CD14-positive monocyte (primary cell): ENCODE measurements at regions not wholly inside any gene's neighbourhood (a gene's known extent, or its start where the extent isn't known, plus 50 kb on each side); places are given as distances from the start of the nearest gene placed in this dataset.

Experiments used
- DNase-seq, 3 donors: peaks; one replicate each; pipeline ENCODE4 v3.0.0-alpha.2; 2011 to 2022
- H2AFZ ChIP-seq: 2 replicates; pipeline ENCODE4 v1.6.0; 2012; ENCODE audit warnings: mild to moderate bottlenecking, low read depth, low read length, inconsistent platforms; ENCODE audit not compliant: insufficient read depth, poor library complexity, severe bottlenecking
- H3K27ac ChIP-seq, 2 donors: 1 replicate in 1 of 2; 2 replicates in 1 of 2; pipeline ENCODE4 v1.5.1; 2012 to 2013; ENCODE audit warnings: low read length in 2 of 2, control low read depth in 1 of 2, inconsistent platforms in 1 of 2, low read depth in 1 of 2, mild to moderate bottlenecking in 1 of 2
- H3K27me3 ChIP-seq, 2 donors: one replicate each; pipeline versions ENCODE4 v1.6.0 to v1.6.1; 2011 to 2013; ENCODE audit warnings: low read length in 2 of 2; ENCODE audit not compliant: control insufficient read depth in 2 of 2, insufficient read depth in 2 of 2
- H3K36me3 ChIP-seq, 2 donors: replicated peaks in 1 of 2; 1 replicate in 1 of 2; 2 replicates in 1 of 2; pipeline versions ENCODE4 v1.5.1 to v1.6.1; 2012 to 2013; ENCODE audit warnings: low read length in 2 of 2, control low read depth in 1 of 2, inconsistent platforms in 1 of 2, mild to moderate bottlenecking in 1 of 2; ENCODE audit not compliant: insufficient read depth in 2 of 2, control insufficient read depth in 1 of 2
- H3K4me1 ChIP-seq, 2 donors: 1 replicate in 1 of 2; 2 replicates in 1 of 2; pipeline versions ENCODE4 v1.5.1 to v1.6.1; 2012 to 2013; ENCODE audit warnings: low read length in 2 of 2, control low read depth in 1 of 2, inconsistent platforms in 1 of 2, mild to moderate bottlenecking in 1 of 2, moderate library complexity in 1 of 2; ENCODE audit not compliant: insufficient read depth in 2 of 2, control insufficient read depth in 1 of 2
- H3K4me2 ChIP-seq: replicated peaks from 2 replicates; pipeline ENCODE3; 2012; ENCODE audit warnings: low read length, moderate library complexity, mild to moderate bottlenecking; ENCODE audit not compliant: poor library complexity, severe bottlenecking; ENCODE audit errors: extremely low read depth
- H3K4me3 ChIP-seq, 3 experiments: fragments of 200-600 bp in 1 of 3; sonication (generic) in 1 of 3; replicated peaks in 1 of 3; 1 replicate in 2 of 3; 2 replicates in 1 of 3; pipeline ENCODE4 v1.5.1; 2011 to 2013; ENCODE audit warnings: low read length in 3 of 3, mild to moderate bottlenecking in 3 of 3, control low read depth in 2 of 3, low read depth in 2 of 3, inconsistent platforms in 1 of 3, moderate library complexity in 1 of 3
- H3K79me2 ChIP-seq: 2 replicates; pipeline ENCODE4 v1.6.0; 2012; ENCODE audit warnings: mild to moderate bottlenecking, control low read depth, inconsistent platforms, low read length, moderate library complexity; ENCODE audit not compliant: insufficient read depth
- H3K9ac ChIP-seq: 2 replicates; pipeline ENCODE4 v1.6.0; 2017; ENCODE audit warnings: low read length, mild to moderate bottlenecking; ENCODE audit not compliant: insufficient read depth, poor library complexity, severe bottlenecking
- H3K9me3 ChIP-seq, 2 donors: replicated peaks in 1 of 2; 1 replicate in 1 of 2; 2 replicates in 1 of 2; pipeline versions ENCODE4 v1.5.1 to v1.6.1; 2012 to 2013; ENCODE audit warnings: low read length in 2 of 2, control low read depth in 1 of 2; ENCODE audit not compliant: control insufficient read depth in 1 of 2, insufficient read depth in 1 of 2
- H4K20me1 ChIP-seq: 2 replicates; pipeline ENCODE4 v1.6.0; 2012; ENCODE audit warnings: mild to moderate bottlenecking, low read length, control low read depth, moderate library complexity; ENCODE audit not compliant: insufficient read depth
- H3K27ac Mint-ChIP-seq, 7 donors: one replicate each; pipeline ENCODE4 v1.8.0; 2020; ENCODE audit warnings: mild to moderate bottlenecking in 7 of 7, mixed read lengths in 7 of 7, moderate library complexity in 6 of 7, inconsistent platforms in 2 of 7
- H3K27me3 Mint-ChIP-seq, 3 donors: one replicate each; pipeline ENCODE4 v1.8.0; 2021 to 2022; ENCODE audit warnings: low read depth in 3 of 3, mild to moderate bottlenecking in 3 of 3, mixed read lengths in 3 of 3, moderate library complexity in 3 of 3, inconsistent platforms in 1 of 3
- H3K36me3 Mint-ChIP-seq, 2 donors: one replicate each; pipeline ENCODE4 v1.8.0; 2020; ENCODE audit warnings: mixed read lengths in 2 of 2, inconsistent platforms in 1 of 2, mild to moderate bottlenecking in 1 of 2
- H3K4me1 Mint-ChIP-seq: one replicate; pipeline ENCODE4 v1.8.0; 2020; ENCODE audit warnings: mild to moderate bottlenecking, mixed read lengths
- H3K4me3 Mint-ChIP-seq, 2 donors: one replicate each; pipeline ENCODE4 v1.8.0; 2020; ENCODE audit warnings: mild to moderate bottlenecking in 2 of 2, mixed read lengths in 2 of 2, moderate library complexity in 1 of 2
- H3K9me3 Mint-ChIP-seq, 7 donors: one replicate each; pipeline ENCODE4 v1.8.0; 2020 to 2022; ENCODE audit warnings: mixed read lengths in 7 of 7, mild to moderate bottlenecking in 6 of 7, moderate library complexity in 6 of 7, inconsistent platforms in 2 of 7
- WGBS: methylation state at CpG from one replicate; pipeline ENCODE4 v1.1.5; 2013; ENCODE audit warnings: missing lambda C conversion rate; ENCODE audit not compliant: insufficient coverage; 5-methylcytosine and 5-hydroxymethylcytosine counted together
- intact Hi-C, 2 donors: fragments of 100-400 bp; cut with micrococcal nuclease; formaldehyde crosslinking; loops; one replicate each; pipeline versions ENCODE4 v1.15.0 to v1.15.1; 2023
- TF ChIP-seq, protein P1 (sequence below): fragments of 200-600 bp; IDR thresholded peaks from one replicate; pipeline ENCODE4 v1.8.0; 2022; ENCODE audit warnings: antibody characterized with exemption, mild to moderate bottlenecking

DNA sequence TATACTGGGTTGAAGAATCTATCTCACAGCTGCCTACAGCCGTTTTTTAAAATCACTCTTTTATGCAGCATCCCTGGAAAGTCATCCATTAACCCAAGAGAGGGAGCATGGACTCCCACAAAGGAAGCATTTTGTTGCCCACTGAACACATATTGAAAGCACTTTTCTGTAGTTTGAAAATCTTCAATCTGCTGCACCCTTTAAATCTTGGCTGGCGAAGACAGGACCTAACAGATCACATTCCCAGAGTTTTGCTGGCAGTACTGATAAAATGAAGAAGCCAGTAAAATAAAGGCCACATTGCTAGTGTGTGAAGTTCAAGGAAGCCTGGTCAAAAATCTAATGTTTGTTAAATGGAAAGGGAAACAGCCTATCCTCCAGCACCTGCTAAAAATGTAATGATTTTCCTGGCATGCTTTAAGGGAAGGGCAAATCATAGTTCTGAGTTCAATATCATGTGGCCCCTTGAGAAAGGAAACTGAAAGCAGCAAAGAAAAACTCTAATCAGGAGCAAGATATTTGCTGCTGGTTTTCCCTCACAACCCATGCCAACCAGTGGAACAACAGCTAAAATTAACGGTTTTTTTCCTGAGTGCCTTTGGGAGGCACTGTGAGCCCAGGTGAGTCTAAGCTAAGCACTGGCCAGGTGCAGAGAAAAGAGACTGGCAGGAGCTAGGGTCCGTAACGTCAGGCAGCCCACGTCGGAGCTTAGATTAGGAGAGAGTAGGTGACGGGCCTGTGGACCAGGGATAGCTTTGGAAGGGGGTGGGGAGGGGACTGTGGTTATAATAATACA is 97.9 kb upstream of the PALS2 start:
- Histone ChIP-seq H3K36me3 (no peaks in the 10 kb centered on the region), H3K4me2 (no peak overlapping the region), H3K4me1 (no peaks in the 10 kb centered on the region), H3K4me3 (no peak overlapping the region), H3K27ac (no peak overlapping the region), H4K20me1 (no peaks in the 10 kb centered on the region), H3K27me3 (no peaks in the 10 kb centered on the region), H2AFZ (no peak overlapping the region), H3K9ac (no peak overlapping the region), H3K9me3 (no peaks in the 10 kb centered on the region), H3K79me2 (no peaks in the 10 kb centered on the region)
- Mint-ChIP-seq H3K4me1 (peaks cover 3% of the 10 kb centered on the region), H3K9me3 (peaks cover 0 to 6% (median 0%) of the 10 kb centered on the region in 7 donors), H3K27ac (no peak overlapping the region), H3K4me3 (no peak overlapping the region), H3K27me3 (no peaks in the 10 kb centered on the region), H3K36me3 (no peaks in the 10 kb centered on the region)
- TF ChIP-seq, protein P1, sequence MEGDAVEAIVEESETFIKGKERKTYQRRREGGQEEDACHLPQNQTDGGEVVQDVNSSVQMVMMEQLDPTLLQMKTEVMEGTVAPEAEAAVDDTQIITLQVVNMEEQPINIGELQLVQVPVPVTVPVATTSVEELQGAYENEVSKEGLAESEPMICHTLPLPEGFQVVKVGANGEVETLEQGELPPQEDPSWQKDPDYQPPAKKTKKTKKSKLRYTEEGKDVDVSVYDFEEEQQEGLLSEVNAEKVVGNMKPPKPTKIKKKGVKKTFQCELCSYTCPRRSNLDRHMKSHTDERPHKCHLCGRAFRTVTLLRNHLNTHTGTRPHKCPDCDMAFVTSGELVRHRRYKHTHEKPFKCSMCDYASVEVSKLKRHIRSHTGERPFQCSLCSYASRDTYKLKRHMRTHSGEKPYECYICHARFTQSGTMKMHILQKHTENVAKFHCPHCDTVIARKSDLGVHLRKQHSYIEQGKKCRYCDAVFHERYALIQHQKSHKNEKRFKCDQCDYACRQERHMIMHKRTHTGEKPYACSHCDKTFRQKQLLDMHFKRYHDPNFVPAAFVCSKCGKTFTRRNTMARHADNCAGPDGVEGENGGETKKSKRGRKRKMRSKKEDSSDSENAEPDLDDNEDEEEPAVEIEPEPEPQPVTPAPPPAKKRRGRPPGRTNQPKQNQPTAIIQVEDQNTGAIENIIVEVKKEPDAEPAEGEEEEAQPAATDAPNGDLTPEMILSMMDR: no peak
- intact Hi-C loops: no loop called here
- WGBS: 78% methylated on average over 3 of the region's 8 CpGs
- DNase-seq: no peak

DNA sequence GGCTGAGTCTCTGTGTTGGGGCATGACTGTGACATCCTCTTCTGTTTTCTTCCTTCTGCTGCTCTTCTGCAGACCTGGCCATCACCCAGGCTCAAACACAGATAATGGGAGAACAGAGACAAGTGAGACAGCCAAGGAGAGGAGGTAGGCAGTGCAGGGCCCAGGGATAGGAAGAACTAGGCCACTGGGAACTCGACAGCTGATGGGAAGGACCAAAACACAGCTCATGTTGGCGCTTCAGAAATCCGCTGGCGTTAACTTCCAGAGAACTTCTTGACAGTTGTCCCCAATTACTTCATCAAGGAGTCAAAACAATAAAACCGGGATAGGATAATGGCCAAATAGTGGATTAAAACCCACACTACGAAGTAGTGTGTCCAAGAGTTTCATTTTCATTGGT is 97.0 kb upstream of the PALS2 start:
- Histone ChIP-seq H3K79me2 (no peaks in the 10 kb centered on the region), H4K20me1 (no peaks in the 10 kb centered on the region), H3K4me1 (no peaks in the 10 kb centered on the region), H3K4me3 (no peak overlapping the region), H3K36me3 (no peaks in the 10 kb centered on the region), H3K27ac (no peak overlapping the region), H2AFZ (no peak overlapping the region), H3K27me3 (no peaks in the 10 kb centered on the region), H3K4me2 (no peak overlapping the region), H3K9me3 (no peaks in the 10 kb centered on the region), H3K9ac (no peak overlapping the region)
- Mint-ChIP-seq H3K36me3 (no peaks in the 10 kb centered on the region), H3K27ac (no peak overlapping the region), H3K9me3 (peaks cover 0 to 1% (median 0%) of the 10 kb centered on the region in 7 donors), H3K4me1 (peaks cover 3% of the 10 kb centered on the region), H3K4me3 (no peak overlapping the region), H3K27me3 (no peaks in the 10 kb centered on the region)
- intact Hi-C loops: no loop called here
- no peak for DNase-seq
- WGBS: 100% methylated on average over 4 of the region's 6 CpGs
- TF ChIP-seq, protein P1: no peak
